ENCODE measurements at regions not wholly inside any gene's neighbourhood (a gene's known extent, or its start where the extent isn't known, plus 50 kb on each side); places are given as distances from the start of the nearest gene placed in this dataset.

GRCh38 chr10:43959364-43960134 lies 310.9 kb upstream of the ZNF32 start:
- Histone ChIP-seq H3K27me3 (ENCODE audit: control insufficient read depth in 1 of 2, insufficient read depth in 2 of 2, low read length in 2 of 2) (no peaks in the 10 kb centered on the region), H3K9me3 (ENCODE audit: control insufficient read depth in 1 of 2, low read length in 2 of 2) (no peaks in the 10 kb centered on the region), H3K4me3 (ENCODE audit: low read depth in 1 of 2, low read length in 2 of 2) (no peak overlapping the region), H3K9ac (ENCODE audit: low read depth in 1 of 2, low read length in 2 of 2) (no peak overlapping the region), H3K27ac (ENCODE audit: low read depth, low read length) (no peak overlapping the region), H3K36me3 (ENCODE audit: control insufficient read depth in 1 of 2, insufficient read depth in 2 of 2, low read length in 2 of 2) (no peaks in the 10 kb centered on the region), H3K4me1 (ENCODE audit: control insufficient read depth in 1 of 2, insufficient read depth in 2 of 2, low read length in 2 of 2) (peaks cover 0 to 2% of the 10 kb centered on the region in 2 donors)

GRCh38 chr10:43958964-43959363 lies 310.3 kb upstream of the ZNF32 start:
- no peak overlapping the region for H3K27ac ChIP-seq (ENCODE audit: low read depth, low read length)
- H3K36me3 ChIP-seq (ENCODE audit: control insufficient read depth in 1 of 2, insufficient read depth in 2 of 2, low read length in 2 of 2) = no peaks in the 10 kb centered on the region
- H3K9me3 ChIP-seq (ENCODE audit: control insufficient read depth in 1 of 2, low read length in 2 of 2) = no peaks in the 10 kb centered on the region
- H3K4me1 ChIP-seq (ENCODE audit: control insufficient read depth in 1 of 2, insufficient read depth in 2 of 2, low read length in 2 of 2) = no peaks in the 10 kb centered on the region
- H3K4me3 ChIP-seq (ENCODE audit: low read depth in 1 of 2, low read length in 2 of 2) = no peak overlapping the region
- no peaks in the 10 kb centered on the region for H3K27me3 ChIP-seq (ENCODE audit: control insufficient read depth in 1 of 2, insufficient read depth in 2 of 2, low read length in 2 of 2)
- no peak overlapping the region for H3K9ac ChIP-seq (ENCODE audit: low read depth in 1 of 2, low read length in 2 of 2)

- Histone ChIP-seq H3K9me3 (ENCODE audit: control insufficient read depth in 1 of 2, low read length in 2 of 2) (no peaks in the 10 kb centered on the region), H3K27me3 (ENCODE audit: control insufficient read depth in 1 of 2, insufficient read depth in 2 of 2, low read length in 2 of 2) (no peaks in the 10 kb centered on the region), H3K9ac (ENCODE audit: low read depth in 1 of 2, low read length in 2 of 2) (no peak overlapping the region), H3K27ac (ENCODE audit: low read depth, low read length) (no peak overlapping the region), H3K4me3 (ENCODE audit: low read depth in 1 of 2, low read length in 2 of 2) (no peak overlapping the region), H3K4me1 (ENCODE audit: control insufficient read depth in 1 of 2, insufficient read depth in 2 of 2, low read length in 2 of 2) (no peaks in the 10 kb centered on the region), H3K36me3 (ENCODE audit: control insufficient read depth in 1 of 2, insufficient read depth in 2 of 2, low read length in 2 of 2) (no peaks in the 10 kb centered on the region)
Observed at GRCh38 chr10:43958071-43958432, 309.4 kb upstream of the ZNF32 start.

DNA sequence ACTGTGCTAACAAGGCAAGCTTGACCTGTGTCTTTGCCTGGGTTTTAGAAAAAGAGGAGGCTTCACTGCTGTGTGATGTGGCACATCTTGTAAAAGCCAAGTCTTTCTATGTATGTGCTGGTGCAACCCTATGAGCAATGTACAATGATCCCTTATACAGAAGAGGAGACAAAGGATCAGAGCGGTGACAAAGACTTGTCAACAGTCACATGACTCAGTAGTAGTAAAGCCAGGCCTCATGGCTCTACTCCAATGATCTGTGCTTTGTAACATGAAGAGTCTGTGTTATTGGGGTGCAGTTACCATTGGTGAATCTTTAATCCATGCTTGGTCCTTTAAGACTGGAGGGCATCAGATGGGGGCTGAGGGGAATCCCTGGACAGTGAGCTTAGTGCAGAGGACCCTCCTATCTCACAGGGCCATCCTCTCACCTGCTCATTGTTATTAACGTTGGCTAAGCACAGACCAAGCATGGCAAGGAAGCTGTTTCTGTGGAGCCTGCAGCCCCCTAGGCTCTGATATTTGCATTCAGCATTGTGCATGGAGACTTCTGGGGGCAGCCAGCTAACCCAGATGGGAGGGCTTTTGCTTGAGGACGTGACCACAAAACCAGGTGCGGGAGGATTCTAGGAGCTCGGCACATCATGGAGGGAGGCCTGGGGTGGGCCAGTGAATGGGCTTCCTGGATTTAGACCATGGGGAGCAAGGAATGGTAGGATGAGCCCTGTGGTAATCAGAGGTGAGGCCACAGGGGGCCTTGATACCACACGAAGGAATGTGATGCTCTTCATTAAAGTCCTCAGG lies 308.8 kb upstream of the ZNF32 start:
- no peaks in the 10 kb centered on the region for H3K9me3 ChIP-seq (ENCODE audit: control insufficient read depth in 1 of 2, low read length in 2 of 2)
- no peak overlapping the region for H3K27ac ChIP-seq (ENCODE audit: low read depth, low read length)
- no peak overlapping the region for H3K9ac ChIP-seq (ENCODE audit: low read depth in 1 of 2, low read length in 2 of 2)
- no peaks in the 10 kb centered on the region for H3K27me3 ChIP-seq (ENCODE audit: control insufficient read depth in 1 of 2, insufficient read depth in 2 of 2, low read length in 2 of 2)
- H3K4me1 ChIP-seq (ENCODE audit: control insufficient read depth in 1 of 2, insufficient read depth in 2 of 2, low read length in 2 of 2) = no peaks in the 10 kb centered on the region
- no peaks in the 10 kb centered on the region for H3K36me3 ChIP-seq (ENCODE audit: control insufficient read depth in 1 of 2, insufficient read depth in 2 of 2, low read length in 2 of 2)
- H3K4me3 ChIP-seq (ENCODE audit: low read depth in 1 of 2, low read length in 2 of 2) = no peak overlapping the region

DNA sequence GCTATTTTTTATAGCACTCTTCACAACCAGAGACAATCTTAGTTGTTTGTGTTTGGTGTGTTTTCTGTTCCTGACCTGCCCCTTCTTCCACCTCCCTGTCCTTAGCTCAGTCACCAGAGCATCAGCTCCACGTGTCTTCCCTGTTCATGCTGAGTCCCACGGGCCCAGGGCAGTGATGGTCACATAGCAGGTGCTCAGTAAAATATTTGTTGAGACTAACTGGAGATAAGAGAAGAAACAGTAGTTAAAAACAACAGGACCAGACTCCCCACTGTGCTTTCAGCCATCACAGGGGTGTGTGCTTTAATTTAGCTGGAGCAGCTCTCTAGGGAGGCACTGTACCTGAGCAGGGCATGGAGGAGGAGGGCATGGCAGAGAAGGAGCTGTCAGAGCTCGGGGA lies 307.3 kb upstream of the ZNF32 start:
- no peaks in the 10 kb centered on the region for H3K27me3 ChIP-seq (ENCODE audit: control insufficient read depth in 1 of 2, insufficient read depth in 2 of 2, low read length in 2 of 2)
- no peak overlapping the region for H3K9ac ChIP-seq (ENCODE audit: low read depth in 1 of 2, low read length in 2 of 2)
- H3K4me3 ChIP-seq (ENCODE audit: low read depth in 1 of 2, low read length in 2 of 2) = no peak overlapping the region
- no peaks in the 10 kb centered on the region for H3K36me3 ChIP-seq (ENCODE audit: control insufficient read depth in 1 of 2, insufficient read depth in 2 of 2, low read length in 2 of 2)
- H3K9me3 ChIP-seq (ENCODE audit: control insufficient read depth in 1 of 2, low read length in 2 of 2) = no peaks in the 10 kb centered on the region
- H3K27ac ChIP-seq (ENCODE audit: low read depth, low read length) = no peak overlapping the region
- no peaks in the 10 kb centered on the region for H3K4me1 ChIP-seq (ENCODE audit: control insufficient read depth in 1 of 2, insufficient read depth in 2 of 2, low read length in 2 of 2)

DNA sequence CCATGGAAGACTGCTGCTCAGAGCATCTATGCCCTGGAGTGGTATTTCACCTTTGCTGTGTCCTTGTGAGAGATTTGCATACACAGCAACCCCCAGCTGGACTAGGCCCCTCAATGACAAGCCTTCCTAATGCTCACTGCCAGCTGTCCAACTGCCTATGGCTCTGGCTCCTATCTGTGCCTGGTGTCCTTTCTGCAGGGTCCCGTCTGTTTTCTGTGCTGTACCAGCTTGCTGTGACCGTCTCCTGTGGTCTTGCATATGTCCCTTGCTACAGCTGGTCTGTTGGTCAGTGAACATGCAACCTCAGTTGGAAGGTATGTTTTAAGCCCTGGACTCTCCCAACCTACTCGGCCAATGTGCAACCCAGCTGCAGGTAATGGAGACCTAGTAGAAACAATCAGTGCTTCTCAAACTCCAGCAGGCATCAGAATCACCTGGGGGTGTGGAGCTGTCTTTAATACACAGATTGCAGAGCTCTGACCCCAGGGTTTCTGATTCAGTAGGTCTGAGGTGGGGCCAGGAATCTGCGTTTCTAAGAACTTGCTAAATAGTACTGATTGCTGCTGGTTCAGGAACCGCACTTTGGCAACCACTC lies 306.4 kb upstream of the ZNF32 start:
- no peak overlapping the region for H3K4me3 ChIP-seq (ENCODE audit: low read depth in 1 of 2, low read length in 2 of 2)
- H3K36me3 ChIP-seq (ENCODE audit: control insufficient read depth in 1 of 2, insufficient read depth in 2 of 2, low read length in 2 of 2) = no peaks in the 10 kb centered on the region
- H3K27me3 ChIP-seq (ENCODE audit: control insufficient read depth in 1 of 2, insufficient read depth in 2 of 2, low read length in 2 of 2) = no peaks in the 10 kb centered on the region
- no peak overlapping the region for H3K27ac ChIP-seq (ENCODE audit: low read depth, low read length)
- H3K9me3 ChIP-seq (ENCODE audit: control insufficient read depth in 1 of 2, low read length in 2 of 2) = no peaks in the 10 kb centered on the region
- H3K4me1 ChIP-seq (ENCODE audit: control insufficient read depth in 1 of 2, insufficient read depth in 2 of 2, low read length in 2 of 2) = no peaks in the 10 kb centered on the region
- H3K9ac ChIP-seq (ENCODE audit: low read depth in 1 of 2, low read length in 2 of 2) = no peak overlapping the region

DNA sequence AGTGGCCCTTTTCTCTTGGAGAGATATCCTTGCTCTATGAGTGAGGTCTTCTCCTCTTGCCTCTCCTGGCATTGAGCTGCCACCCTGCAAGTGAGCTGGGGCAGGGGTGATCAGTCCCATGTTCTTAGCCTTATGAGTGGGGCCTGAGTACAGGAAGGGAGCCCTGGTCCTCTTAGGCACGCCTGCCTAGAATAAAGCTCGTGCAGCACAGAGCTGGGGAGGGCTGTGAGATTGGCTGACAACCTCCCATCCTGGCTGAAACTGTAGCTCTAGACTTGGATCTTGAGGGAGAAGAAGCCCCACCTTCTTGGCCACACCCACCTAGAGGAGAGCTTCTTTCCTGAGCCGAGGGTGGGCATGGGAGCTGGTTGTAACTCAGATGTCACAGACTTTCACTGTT lies 305.0 kb upstream of the ZNF32 start:
- H3K4me1 ChIP-seq (ENCODE audit: control insufficient read depth in 1 of 2, insufficient read depth in 2 of 2, low read length in 2 of 2) = no peaks in the 10 kb centered on the region
- H3K36me3 ChIP-seq (ENCODE audit: control insufficient read depth in 1 of 2, insufficient read depth in 2 of 2, low read length in 2 of 2) = no peaks in the 10 kb centered on the region
- no peaks in the 10 kb centered on the region for H3K27me3 ChIP-seq (ENCODE audit: control insufficient read depth in 1 of 2, insufficient read depth in 2 of 2, low read length in 2 of 2)
- no peaks in the 10 kb centered on the region for H3K9me3 ChIP-seq (ENCODE audit: control insufficient read depth in 1 of 2, low read length in 2 of 2)
- H3K27ac ChIP-seq (ENCODE audit: low read depth, low read length) = no peak overlapping the region
- H3K9ac ChIP-seq (ENCODE audit: low read depth in 1 of 2, low read length in 2 of 2) = no peak overlapping the region
- H3K4me3 ChIP-seq (ENCODE audit: low read depth in 1 of 2, low read length in 2 of 2) = no peak overlapping the region

GRCh38 chr10:43952760-43953159 lies 304.1 kb upstream of the ZNF32 start:
- Histone ChIP-seq H3K4me3 (ENCODE audit: low read depth in 1 of 2, low read length in 2 of 2) (no peak overlapping the region), H3K27me3 (ENCODE audit: control insufficient read depth in 1 of 2, insufficient read depth in 2 of 2, low read length in 2 of 2) (no peaks in the 10 kb centered on the region), H3K9ac (ENCODE audit: low read depth in 1 of 2, low read length in 2 of 2) (no peak overlapping the region), H3K4me1 (ENCODE audit: control insufficient read depth in 1 of 2, insufficient read depth in 2 of 2, low read length in 2 of 2) (no peaks in the 10 kb centered on the region), H3K36me3 (ENCODE audit: control insufficient read depth in 1 of 2, insufficient read depth in 2 of 2, low read length in 2 of 2) (no peaks in the 10 kb centered on the region), H3K27ac (ENCODE audit: low read depth, low read length) (no peak overlapping the region), H3K9me3 (ENCODE audit: control insufficient read depth in 1 of 2, low read length in 2 of 2) (no peaks in the 10 kb centered on the region)

GRCh38 chr10:43949351-43949750 lies 300.7 kb upstream of the ZNF32 start:
- Histone ChIP-seq H3K36me3 (ENCODE audit: control insufficient read depth in 1 of 2, insufficient read depth in 2 of 2, low read length in 2 of 2) (no peaks in the 10 kb centered on the region), H3K4me3 (ENCODE audit: low read depth in 1 of 2, low read length in 2 of 2) (no peak overlapping the region), H3K9ac (ENCODE audit: low read depth in 1 of 2, low read length in 2 of 2) (no peak overlapping the region), H3K9me3 (ENCODE audit: control insufficient read depth in 1 of 2, low read length in 2 of 2) (no peaks in the 10 kb centered on the region), H3K4me1 (ENCODE audit: control insufficient read depth in 1 of 2, insufficient read depth in 2 of 2, low read length in 2 of 2) (no peaks in the 10 kb centered on the region), H3K27ac (ENCODE audit: low read depth, low read length) (no peak overlapping the region), H3K27me3 (ENCODE audit: control insufficient read depth in 1 of 2, insufficient read depth in 2 of 2, low read length in 2 of 2) (no peaks in the 10 kb centered on the region)

DNA sequence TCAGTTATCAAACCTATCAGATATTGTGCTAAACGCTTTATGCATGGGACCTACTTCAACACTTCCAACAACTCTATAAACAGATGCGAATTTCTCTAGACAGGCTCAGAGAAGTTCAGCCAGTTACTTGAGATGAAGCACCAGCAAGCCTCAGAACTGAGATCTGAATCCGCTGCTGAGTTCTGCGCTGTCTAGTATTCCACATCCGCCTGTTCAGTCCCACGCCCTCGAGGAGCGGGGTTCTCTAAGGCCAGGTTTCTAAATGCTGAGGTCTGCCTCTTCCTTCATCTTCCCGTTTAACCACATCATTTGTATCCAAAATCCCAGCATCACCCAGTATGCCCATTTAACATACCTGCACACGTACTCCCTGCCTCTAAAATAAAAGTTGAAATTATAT lies 297.8 kb upstream of the ZNF32 start:
- Histone ChIP-seq H3K9me3 (ENCODE audit: control insufficient read depth in 1 of 2, low read length in 2 of 2) (no peaks in the 10 kb centered on the region), H3K4me1 (ENCODE audit: control insufficient read depth in 1 of 2, insufficient read depth in 2 of 2, low read length in 2 of 2) (no peaks in the 10 kb centered on the region), H3K27me3 (ENCODE audit: control insufficient read depth in 1 of 2, insufficient read depth in 2 of 2, low read length in 2 of 2) (no peaks in the 10 kb centered on the region), H3K9ac (ENCODE audit: low read depth in 1 of 2, low read length in 2 of 2) (no peak overlapping the region), H3K4me3 (ENCODE audit: low read depth in 1 of 2, low read length in 2 of 2) (no peak overlapping the region), H3K27ac (ENCODE audit: low read depth, low read length) (no peak overlapping the region), H3K36me3 (ENCODE audit: control insufficient read depth in 1 of 2, insufficient read depth in 2 of 2, low read length in 2 of 2) (no peaks in the 10 kb centered on the region)
